DOHH2 (cell line): ENCODE measurements at regions not wholly inside any gene's neighbourhood (a gene's known extent, or its start where the extent isn't known, plus 50 kb on each side); places are given as distances from the start of the nearest gene placed in this dataset.

Experiments
- H3F3A ChIP-seq: fragments of 200-600 bp; sonication (generic), shearing (Covaris generic); 2 replicates; pipeline ENCODE4 v1.6.0; 2016; ENCODE audit warnings: antibody characterized with exemption, mild to moderate bottlenecking; ENCODE audit not compliant: control insufficient read depth, insufficient read depth
- H3K27ac ChIP-seq: fragments of 200-600 bp; sonication (generic); 2 replicates; pipeline ENCODE4 v1.5.1; 2014; ENCODE audit warnings: low read depth, mild to moderate bottlenecking, low read length, moderate library complexity
- H3K27me3 ChIP-seq: fragments of 200-600 bp; sonication (generic); 2 replicates; pipeline ENCODE4 v1.6.1; 2014; ENCODE audit warnings: mild to moderate bottlenecking, low read length, mixed read lengths; ENCODE audit not compliant: control insufficient read depth
- H3K36me3 ChIP-seq: fragments of 200-600 bp; sonication (generic); 2 replicates; pipeline ENCODE4 v1.6.1; 2014; ENCODE audit warnings: mild to moderate bottlenecking, low read length, moderate library complexity, mixed read lengths; ENCODE audit not compliant: control insufficient read depth
- H3K4me1 ChIP-seq: fragments of 200-600 bp; sonication (generic); 2 replicates; pipeline ENCODE4 v1.6.1; 2014; ENCODE audit warnings: mild to moderate bottlenecking, low read length, mixed read lengths; ENCODE audit not compliant: control insufficient read depth
- H3K4me2 ChIP-seq: fragments of 200-600 bp; sonication (generic); 2 replicates; pipeline ENCODE4 v1.6.0; 2014; ENCODE audit warnings: mild to moderate bottlenecking, low read length, moderate library complexity
- H3K4me3 ChIP-seq: fragments of 200-600 bp; sonication (generic); 2 replicates; pipeline ENCODE4 v1.5.1; 2014; ENCODE audit warnings: mild to moderate bottlenecking, low read length, mixed read lengths
- H3K79me2 ChIP-seq: fragments of 200-600 bp; sonication (generic); 2 replicates; pipeline ENCODE4 v1.6.1; 2014; ENCODE audit warnings: mild to moderate bottlenecking, low read length, mixed read lengths; ENCODE audit not compliant: control insufficient read depth
- H3K9me2 ChIP-seq: fragments of 200-600 bp; sonication (generic); replicated peaks from 2 replicates; pipeline ENCODE4 v1.6.1; 2014; ENCODE audit warnings: mild to moderate bottlenecking, low read length, mixed read lengths; ENCODE audit not compliant: control insufficient read depth
- H3K9me3 ChIP-seq: fragments of 200-600 bp; sonication (generic); 2 replicates; pipeline ENCODE4 v1.6.1; 2014; ENCODE audit warnings: antibody characterized with exemption, low read length, mixed read lengths; ENCODE audit not compliant: control insufficient read depth, insufficient read depth
- H4K20me1 ChIP-seq: fragments of 200-600 bp; sonication (generic); 2 replicates; pipeline ENCODE4 v1.6.0; 2014; ENCODE audit warnings: low read depth, mild to moderate bottlenecking, antibody characterized with exemption, low read length, moderate library complexity; ENCODE audit not compliant: control insufficient read depth, insufficient read depth
- EZH2phosphoT487 ChIP-seq: fragments of 200-600 bp; sonication (generic); IDR thresholded peaks from 2 replicates; pipeline ENCODE4 v1.6.1; 2017; ENCODE audit warnings: borderline replicate concordance, mild to moderate bottlenecking, antibody characterized with exemption, low read length, moderate library complexity, mixed read lengths
- TF ChIP-seq, protein P1 (sequence below): fragments of 200-600 bp; sonication (generic); IDR thresholded peaks from one replicate; pipeline ENCODE4 v1.5.1; 2014; ENCODE audit warnings: antibody characterized with exemption, mild to moderate bottlenecking, low read depth, low read length; ENCODE audit not compliant: poor library complexity, severe bottlenecking

- TF ChIP-seq, protein P1, sequence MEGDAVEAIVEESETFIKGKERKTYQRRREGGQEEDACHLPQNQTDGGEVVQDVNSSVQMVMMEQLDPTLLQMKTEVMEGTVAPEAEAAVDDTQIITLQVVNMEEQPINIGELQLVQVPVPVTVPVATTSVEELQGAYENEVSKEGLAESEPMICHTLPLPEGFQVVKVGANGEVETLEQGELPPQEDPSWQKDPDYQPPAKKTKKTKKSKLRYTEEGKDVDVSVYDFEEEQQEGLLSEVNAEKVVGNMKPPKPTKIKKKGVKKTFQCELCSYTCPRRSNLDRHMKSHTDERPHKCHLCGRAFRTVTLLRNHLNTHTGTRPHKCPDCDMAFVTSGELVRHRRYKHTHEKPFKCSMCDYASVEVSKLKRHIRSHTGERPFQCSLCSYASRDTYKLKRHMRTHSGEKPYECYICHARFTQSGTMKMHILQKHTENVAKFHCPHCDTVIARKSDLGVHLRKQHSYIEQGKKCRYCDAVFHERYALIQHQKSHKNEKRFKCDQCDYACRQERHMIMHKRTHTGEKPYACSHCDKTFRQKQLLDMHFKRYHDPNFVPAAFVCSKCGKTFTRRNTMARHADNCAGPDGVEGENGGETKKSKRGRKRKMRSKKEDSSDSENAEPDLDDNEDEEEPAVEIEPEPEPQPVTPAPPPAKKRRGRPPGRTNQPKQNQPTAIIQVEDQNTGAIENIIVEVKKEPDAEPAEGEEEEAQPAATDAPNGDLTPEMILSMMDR = no peak
- no peak for TF ChIP-seq EZH2phosphoT487
- Histone ChIP-seq H3K9me3 (no peaks in the 10 kb centered on the region), H3K27me3 (no peaks in the 10 kb centered on the region), H4K20me1 (no peaks in the 10 kb centered on the region), H3K4me1 (no peaks in the 10 kb centered on the region), H3K9me2 (no peaks in the 10 kb centered on the region), H3K79me2 (no peaks in the 10 kb centered on the region), H3F3A (no peaks in the 10 kb centered on the region), H3K4me3 (no peak overlapping the region), H3K36me3 (no peaks in the 10 kb centered on the region), H3K4me2 (no peak overlapping the region), H3K27ac (no peak overlapping the region)
Measured at GRCh38 chr12:24044941-24045703, 95.7 kb upstream of the SOX5 start.

GRCh38 chr12:24042651-24043050, 93.2 kb upstream of the SOX5 start:
- no peaks in the 10 kb centered on the region for H3K4me1 ChIP-seq
- no peak overlapping the region for H3K4me3 ChIP-seq
- no peak for TF ChIP-seq EZH2phosphoT487
- TF ChIP-seq, protein P1 = no peak
- no peak overlapping the region for H3K27ac ChIP-seq
- no peaks in the 10 kb centered on the region for H3F3A ChIP-seq
- no peaks in the 10 kb centered on the region for H3K9me2 ChIP-seq
- no peaks in the 10 kb centered on the region for H3K79me2 ChIP-seq
- H3K9me3 ChIP-seq = no peaks in the 10 kb centered on the region
- no peaks in the 10 kb centered on the region for H3K27me3 ChIP-seq
- no peaks in the 10 kb centered on the region for H4K20me1 ChIP-seq
- H3K4me2 ChIP-seq = no peak overlapping the region
- H3K36me3 ChIP-seq = no peaks in the 10 kb centered on the region

DNA sequence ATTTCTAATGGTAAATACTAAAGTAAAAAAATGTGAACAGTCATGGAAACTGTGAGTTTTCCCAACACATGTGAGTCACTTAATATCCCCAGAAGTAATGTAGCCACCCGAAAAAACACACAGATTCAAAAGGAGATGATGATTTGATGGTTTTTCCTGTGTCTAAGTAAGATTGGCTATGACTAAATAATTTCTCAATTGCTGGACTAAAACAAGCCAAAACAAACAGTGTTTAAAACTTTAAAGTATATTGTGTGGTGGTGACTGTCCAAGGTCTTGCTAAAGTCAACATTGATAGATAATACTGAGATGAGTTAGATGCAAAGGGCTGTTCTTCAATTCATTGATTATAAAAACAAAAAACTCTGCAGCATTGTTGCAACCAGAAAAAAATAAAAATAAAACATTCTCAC, 89.6 kb upstream of the SOX5 start:
- TF ChIP-seq, protein P1 = no peak
- TF ChIP-seq EZH2phosphoT487 = no peak
- H3K79me2 ChIP-seq = no peaks in the 10 kb centered on the region

More for the DNA sequence above, 89.6 kb upstream of the SOX5 start:
- H3K9me2 ChIP-seq = no peaks in the 10 kb centered on the region
- H3K4me3 ChIP-seq = no peak overlapping the region
- H3K36me3 ChIP-seq = no peaks in the 10 kb centered on the region
- H3K27ac ChIP-seq = no peak overlapping the region
- H3K4me2 ChIP-seq = no peak overlapping the region
- no peaks in the 10 kb centered on the region for H3K9me3 ChIP-seq
- no peaks in the 10 kb centered on the region for H3K4me1 ChIP-seq
- no peaks in the 10 kb centered on the region for H4K20me1 ChIP-seq
- H3F3A ChIP-seq = no peaks in the 10 kb centered on the region
- H3K27me3 ChIP-seq = no peaks in the 10 kb centered on the region
